PC-3 (cell line): ENCODE measurements at regions not wholly inside any gene's neighbourhood (a gene's known extent, or its start where the extent isn't known, plus 50 kb on each side); places are given as distances from the start of the nearest gene placed in this dataset.

Source experiments
- ATAC-seq: fragments of 200-7000 bp; cut with Tn5 transposase; 2 replicates; pipeline ENCODE4 v1.9.1; 2020; ENCODE audit warnings: mild to moderate bottlenecking, moderate library complexity
- BruUV-seq: library from RNA; stranded (reverse); fragments of 400-500 nt; replicated peaks from 2 replicates; lab custom pipeline; 2021; lab: Mats Ljungman, UMichigan
- CTCF ChIA-PET: fragments of 300-600 bp; sonication (Branson Sonifier 250); formaldehyde crosslinking; loops from one replicate; lab custom pipeline; 2022; ENCODE audit warnings: antibody characterized with exemption; lab: Charles Lee
- POLR2A ChIA-PET: fragments of 300-600 bp; sonication (Branson Sonifier 250); formaldehyde crosslinking; loops from one replicate; lab custom pipeline; 2022; ENCODE audit warnings: antibody characterized with exemption; ENCODE audit not compliant: unreplicated experiment; lab: Charles Lee
- DNase-seq: peaks from one replicate; pipeline ENCODE4 v3.0.0-alpha.2; 2015
- H2AFZ ChIP-seq: fragments of 300-600 bp; sonication (generic); 2 replicates; pipeline ENCODE4 v1.6.0; 2016; ENCODE audit warnings: antibody characterized with exemption, low read length
- H3F3A ChIP-seq: fragments of 300-600 bp; sonication (generic); one replicate; pipeline ENCODE4 v1.6.0; 2017; ENCODE audit warnings: antibody characterized with exemption, low read length, control low read depth, mild to moderate bottlenecking; ENCODE audit not compliant: unreplicated experiment
- H3K27ac ChIP-seq: fragments of 300-600 bp; sonication (generic); 2 replicates; pipeline ENCODE4 v1.5.1; 2016; ENCODE audit warnings: mild to moderate bottlenecking, low read length
- H3K27me3 ChIP-seq: fragments of 300-600 bp; sonication (generic); 2 replicates; pipeline ENCODE4 v1.6.1; 2016; ENCODE audit warnings: low read length, mixed read lengths
- H3K36me3 ChIP-seq: fragments of 300-600 bp; sonication (generic); 2 replicates; pipeline ENCODE4 v1.6.1; 2016; ENCODE audit warnings: low read depth, mixed run types, low read length, mixed read lengths
- H3K4me1 ChIP-seq: fragments of 300-600 bp; sonication (generic); 2 replicates; pipeline ENCODE4 v1.5.1; 2016; ENCODE audit warnings: low read length; ENCODE audit not compliant: insufficient read depth
- H3K4me2 ChIP-seq: fragments of 300-600 bp; sonication (generic); 2 replicates; pipeline ENCODE4 v1.6.0; 2016; ENCODE audit warnings: low read length
- H3K4me3 ChIP-seq: fragments of 300-600 bp; sonication (generic); 2 replicates; pipeline ENCODE4 v1.5.1; 2016; ENCODE audit warnings: mild to moderate bottlenecking, low read length, mixed read lengths
- H3K79me2 ChIP-seq: fragments of 300-600 bp; sonication (generic); 2 replicates; pipeline ENCODE4 v1.6.1; 2017; ENCODE audit warnings: low read length, mixed read lengths
- H3K9ac ChIP-seq: fragments of 300-600 bp; sonication (generic); 2 replicates; pipeline ENCODE4 v1.6.0; 2016; ENCODE audit warnings: mild to moderate bottlenecking, low read length
- H3K9me2 ChIP-seq: fragments of 300-600 bp; sonication (generic); replicated peaks from 2 replicates; pipeline ENCODE4 v1.6.1; 2016; ENCODE audit warnings: mixed run types, low read length, mixed read lengths
- H3K9me3 ChIP-seq: fragments of 300-600 bp; sonication (generic); 2 replicates; pipeline ENCODE4 v1.6.1; 2016; ENCODE audit warnings: low read length, mixed read lengths
- H4K20me1 ChIP-seq: fragments of 300-600 bp; sonication (generic); 2 replicates; pipeline ENCODE4 v1.6.1; 2016; ENCODE audit warnings: low read length, mixed read lengths
- CTCF ChIP-seq: fragments of 300-600 bp; sonication (generic); conservative IDR thresholded peaks from 2 replicates; pipeline ENCODE4 v1.5.1; 2017; ENCODE audit warnings: antibody characterized with exemption, low read depth, mild to moderate bottlenecking, low read length
- EZH2 ChIP-seq: fragments of 300-600 bp; sonication (generic); IDR thresholded peaks from one replicate; pipeline ENCODE4 v1.6.1; 2017; ENCODE audit warnings: antibody characterized with exemption, mild to moderate bottlenecking, low read length; ENCODE audit not compliant: unreplicated experiment
- EZH2phosphoT487 ChIP-seq: fragments of 300-600 bp; sonication (generic); IDR thresholded peaks from 2 replicates; pipeline ENCODE4 v1.6.1; 2018; ENCODE audit warnings: mild to moderate bottlenecking, antibody characterized with exemption, low read length, borderline replicate concordance
- intact Hi-C: fragments of 100-400 bp; cut with micrococcal nuclease; formaldehyde crosslinking; loops from 2 replicates; pipeline ENCODE4 v1.9.0; 2023

DNA sequence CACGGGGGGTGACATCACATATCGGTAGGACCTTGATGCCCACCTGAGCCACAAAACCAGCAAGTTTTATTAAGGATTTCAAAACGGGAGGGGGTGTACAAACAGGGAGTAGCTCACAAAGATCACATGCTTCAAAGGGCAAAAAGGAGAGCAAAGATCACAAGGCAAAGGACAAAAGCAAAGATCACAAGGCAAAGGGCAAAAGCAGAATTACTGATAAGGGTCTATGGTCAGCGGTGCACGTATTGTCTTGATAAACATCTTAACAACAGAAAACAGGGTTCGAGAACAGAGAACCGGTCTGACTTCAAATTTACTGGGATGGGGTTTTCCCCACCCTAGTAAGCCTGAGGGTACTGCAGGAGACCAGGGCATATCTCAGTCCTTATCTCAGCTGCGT is 143.5 kb upstream of the LPP start:
- H3K27me3 ChIP-seq = no peaks in the 10 kb centered on the region
- no TSS peak for BruUV-seq
- no peaks in the 10 kb centered on the region for H4K20me1 ChIP-seq
- H3K9ac ChIP-seq = no peak overlapping the region
- H2AFZ ChIP-seq = no peak overlapping the region
- CTCF ChIA-PET = no interaction called here
- H3K4me2 ChIP-seq = no peak overlapping the region
- intact Hi-C loops = no loop called here
- peaks cover 10% of the 10 kb centered on the region for H3K4me1 ChIP-seq
- H3K79me2 ChIP-seq = no peaks in the 10 kb centered on the region
- no peak overlapping the region for H3K4me3 ChIP-seq
- no peaks in the 10 kb centered on the region for H3K36me3 ChIP-seq
- TF ChIP-seq EZH2 (no peak), EZH2phosphoT487 (no peak), CTCF (no peak)
- ATAC-seq = no peak
- H3K9me3 ChIP-seq = no peaks in the 10 kb centered on the region
- 0 out of 2 replicates have a peak, but pooled peaks cover 2% of the 10 kb centered on the region for H3K9me2 ChIP-seq
- no peaks in the 10 kb centered on the region for H3F3A ChIP-seq
- POLR2A ChIA-PET = no interaction called here
- no peak for DNase-seq
- H3K27ac ChIP-seq = no peak overlapping the region

GRCh38 chr3:188019727-188020126 is 134.2 kb upstream of the LPP start:
- no peaks in the 10 kb centered on the region for H3K9me3 ChIP-seq
- ChIA-PET CTCF (no interaction called here), POLR2A (no interaction called here)
- H3K4me2 ChIP-seq = no peak overlapping the region
- no peak overlapping the region for H3K27ac ChIP-seq
- H3K4me1 ChIP-seq = peaks cover 11% of the 10 kb centered on the region
- TF ChIP-seq EZH2phosphoT487 (no peak), CTCF (no peak), EZH2 (no peak)
- H4K20me1 ChIP-seq = no peaks in the 10 kb centered on the region
- no peak for DNase-seq
- no peaks in the 10 kb centered on the region for H3F3A ChIP-seq
- no peak overlapping the region for H2AFZ ChIP-seq
- H3K79me2 ChIP-seq = no peaks in the 10 kb centered on the region
- ATAC-seq = no peak
- no peak overlapping the region for H3K4me3 ChIP-seq
- no peaks in the 10 kb centered on the region for H3K36me3 ChIP-seq
- no TSS peak for BruUV-seq
- no peak overlapping the region for H3K9ac ChIP-seq
- no peaks in the 10 kb centered on the region for H3K27me3 ChIP-seq
- 0 out of 2 replicates have a peak, but pooled peaks cover under 1% of the 10 kb centered on the region for H3K9me2 ChIP-seq
- intact Hi-C loops = no loop called here

DNA sequence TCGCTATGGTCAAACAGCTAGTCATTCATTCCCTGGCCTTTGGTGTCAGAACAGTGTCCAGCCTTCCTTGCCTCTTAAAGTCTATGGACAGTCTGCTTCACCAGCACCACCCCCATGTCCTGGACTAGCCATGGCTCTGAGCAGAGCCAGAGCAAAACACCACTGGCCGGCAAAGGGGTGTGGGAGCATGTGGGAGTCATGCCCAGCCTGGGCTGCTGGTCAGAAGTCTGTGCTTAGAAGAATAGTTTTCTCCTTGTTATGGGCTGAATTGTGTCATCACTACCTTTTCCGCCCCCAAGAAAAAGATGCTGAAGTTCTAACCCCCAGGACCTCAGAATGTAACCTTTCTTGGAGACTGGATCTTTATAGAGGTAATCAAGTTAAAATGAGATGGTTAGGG is 132.9 kb upstream of the LPP start:
- H3F3A ChIP-seq = no peaks in the 10 kb centered on the region

More for the DNA sequence above, 132.9 kb upstream of the LPP start:
- Histone ChIP-seq H3K9me3 (no peaks in the 10 kb centered on the region), H3K79me2 (no peaks in the 10 kb centered on the region), H3K4me2 (peak overlapping the region; percentile 18), H4K20me1 (no peaks in the 10 kb centered on the region), H3K36me3 (no peaks in the 10 kb centered on the region), H3K9me2 (no peaks in the 10 kb centered on the region), H3K27me3 (no peaks in the 10 kb centered on the region), H3K4me3 (no peak overlapping the region), H2AFZ (peak overlapping the region; percentile 55), H3K27ac (peak overlapping the region; percentile 20; the same call in 1 of the 2 replicates), H3K9ac (no peak overlapping the region), H3K4me1 (peaks cover 11% of the 10 kb centered on the region)
- intact Hi-C loops = no loop called here
- DNase-seq (no peak), ATAC-seq (peak; percentile 14; the same call in 1 of the 2 replicates)
- no peak for TF ChIP-seq EZH2
- TF ChIP-seq EZH2phosphoT487 = no peak
- no peak for TF ChIP-seq CTCF
- ChIA-PET POLR2A (no interaction called here), CTCF (interaction anchor here (0.8 kb wide), 1 partner anchor 17 kb away, joined by 4 read pairs; no protein-coding TSS in a partner anchor)
- no TSS peak for BruUV-seq
